ENCODE measurements at regions not wholly inside any gene's neighbourhood (a gene's known extent, or its start where the extent isn't known, plus 50 kb on each side); places are given as distances from the start of the nearest gene placed in this dataset.

DNA sequence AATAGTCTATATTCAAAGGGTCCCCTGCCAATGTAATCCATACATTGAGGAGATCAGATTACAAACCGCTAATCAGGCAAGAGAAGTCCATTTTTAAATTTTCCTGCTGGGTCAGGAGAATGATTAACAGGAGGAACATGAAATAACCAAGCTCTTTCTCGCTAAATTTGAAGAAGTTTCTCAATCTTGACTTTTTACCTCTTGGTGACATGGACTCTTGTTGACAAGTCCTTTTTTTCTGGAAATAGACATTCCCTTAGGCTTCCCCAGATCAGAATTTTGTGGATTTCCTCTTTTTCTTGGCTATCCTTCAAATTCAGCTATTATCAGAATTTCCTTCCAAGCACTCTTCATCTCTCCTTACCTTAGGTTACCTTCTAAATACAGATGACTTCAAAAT, 153.0 kb upstream of the LRATD1 start:
- no TSS peak for BruUV-seq (replicated peaks)
- Histone ChIP-seq H3K4me3 (replicated peaks in 1 of 3; ENCODE audit: insufficient read depth in 1 of 3, low read depth in 2 of 3, low read length in 3 of 3) (no peak overlapping the region), H3K36me3 (replicated peaks in 1 of 2; ENCODE audit: control insufficient read depth in 1 of 2, insufficient read depth in 2 of 2, low read length in 2 of 2) (no peaks in the 10 kb centered on the region), H3K27me3 (ENCODE audit: control insufficient read depth in 1 of 2, insufficient read depth in 2 of 2, low read length in 2 of 2) (no peaks in the 10 kb centered on the region), H3K9me3 (ENCODE audit: low read length) (peaks cover 96% of the 10 kb centered on the region), H3K4me1 (ENCODE audit: insufficient read depth, low read length) (no peaks in the 10 kb centered on the region), H4K20me1 (ENCODE audit: insufficient read depth, low read length) (no peaks in the 10 kb centered on the region), H3K27ac (ENCODE audit: extremely low read length, insufficient read depth, low read length) (no peak overlapping the region), H3K79me2 (ENCODE audit: insufficient read depth, low read length) (no peaks in the 10 kb centered on the region), H2AFZ (ENCODE audit: low read length) (no peak overlapping the region), H3K9ac (ENCODE audit: insufficient read depth, low read depth, low read length) (no peak overlapping the region), H3K4me2 (ENCODE audit: low read depth, low read length) (no peak overlapping the region)
- ChIA-PET CTCF (ENCODE audit: low intra/inter-chr PET ratio, low total read pairs) (no interaction called here), POLR2A (no interaction called here)
- FAIRE-seq (no peak), DNase-seq (ENCODE audit: low spot score) (no peak), ATAC-seq (no peak)
- TF ChIP-seq, protein P1, sequence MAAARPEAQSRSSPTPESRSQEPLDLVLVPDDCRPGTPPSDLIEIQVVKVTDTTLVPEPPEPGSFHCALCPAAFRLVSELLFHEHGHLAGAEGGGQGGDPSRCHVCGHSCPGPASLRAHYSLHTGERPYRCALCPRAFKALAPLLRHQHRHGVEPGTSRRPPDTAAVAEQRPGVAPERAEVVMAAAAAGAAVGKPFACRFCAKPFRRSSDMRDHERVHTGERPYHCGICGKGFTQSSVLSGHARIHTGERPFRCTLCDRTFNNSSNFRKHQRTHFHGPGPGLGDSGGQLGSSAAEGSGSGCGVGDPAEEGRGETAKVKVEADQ (CRISPR knock-in tag; IDR thresholded peaks at IDR 0.05; ENCODE audit: borderline replicate concordance): no peak
- TF ChIP-seq, protein P2, sequence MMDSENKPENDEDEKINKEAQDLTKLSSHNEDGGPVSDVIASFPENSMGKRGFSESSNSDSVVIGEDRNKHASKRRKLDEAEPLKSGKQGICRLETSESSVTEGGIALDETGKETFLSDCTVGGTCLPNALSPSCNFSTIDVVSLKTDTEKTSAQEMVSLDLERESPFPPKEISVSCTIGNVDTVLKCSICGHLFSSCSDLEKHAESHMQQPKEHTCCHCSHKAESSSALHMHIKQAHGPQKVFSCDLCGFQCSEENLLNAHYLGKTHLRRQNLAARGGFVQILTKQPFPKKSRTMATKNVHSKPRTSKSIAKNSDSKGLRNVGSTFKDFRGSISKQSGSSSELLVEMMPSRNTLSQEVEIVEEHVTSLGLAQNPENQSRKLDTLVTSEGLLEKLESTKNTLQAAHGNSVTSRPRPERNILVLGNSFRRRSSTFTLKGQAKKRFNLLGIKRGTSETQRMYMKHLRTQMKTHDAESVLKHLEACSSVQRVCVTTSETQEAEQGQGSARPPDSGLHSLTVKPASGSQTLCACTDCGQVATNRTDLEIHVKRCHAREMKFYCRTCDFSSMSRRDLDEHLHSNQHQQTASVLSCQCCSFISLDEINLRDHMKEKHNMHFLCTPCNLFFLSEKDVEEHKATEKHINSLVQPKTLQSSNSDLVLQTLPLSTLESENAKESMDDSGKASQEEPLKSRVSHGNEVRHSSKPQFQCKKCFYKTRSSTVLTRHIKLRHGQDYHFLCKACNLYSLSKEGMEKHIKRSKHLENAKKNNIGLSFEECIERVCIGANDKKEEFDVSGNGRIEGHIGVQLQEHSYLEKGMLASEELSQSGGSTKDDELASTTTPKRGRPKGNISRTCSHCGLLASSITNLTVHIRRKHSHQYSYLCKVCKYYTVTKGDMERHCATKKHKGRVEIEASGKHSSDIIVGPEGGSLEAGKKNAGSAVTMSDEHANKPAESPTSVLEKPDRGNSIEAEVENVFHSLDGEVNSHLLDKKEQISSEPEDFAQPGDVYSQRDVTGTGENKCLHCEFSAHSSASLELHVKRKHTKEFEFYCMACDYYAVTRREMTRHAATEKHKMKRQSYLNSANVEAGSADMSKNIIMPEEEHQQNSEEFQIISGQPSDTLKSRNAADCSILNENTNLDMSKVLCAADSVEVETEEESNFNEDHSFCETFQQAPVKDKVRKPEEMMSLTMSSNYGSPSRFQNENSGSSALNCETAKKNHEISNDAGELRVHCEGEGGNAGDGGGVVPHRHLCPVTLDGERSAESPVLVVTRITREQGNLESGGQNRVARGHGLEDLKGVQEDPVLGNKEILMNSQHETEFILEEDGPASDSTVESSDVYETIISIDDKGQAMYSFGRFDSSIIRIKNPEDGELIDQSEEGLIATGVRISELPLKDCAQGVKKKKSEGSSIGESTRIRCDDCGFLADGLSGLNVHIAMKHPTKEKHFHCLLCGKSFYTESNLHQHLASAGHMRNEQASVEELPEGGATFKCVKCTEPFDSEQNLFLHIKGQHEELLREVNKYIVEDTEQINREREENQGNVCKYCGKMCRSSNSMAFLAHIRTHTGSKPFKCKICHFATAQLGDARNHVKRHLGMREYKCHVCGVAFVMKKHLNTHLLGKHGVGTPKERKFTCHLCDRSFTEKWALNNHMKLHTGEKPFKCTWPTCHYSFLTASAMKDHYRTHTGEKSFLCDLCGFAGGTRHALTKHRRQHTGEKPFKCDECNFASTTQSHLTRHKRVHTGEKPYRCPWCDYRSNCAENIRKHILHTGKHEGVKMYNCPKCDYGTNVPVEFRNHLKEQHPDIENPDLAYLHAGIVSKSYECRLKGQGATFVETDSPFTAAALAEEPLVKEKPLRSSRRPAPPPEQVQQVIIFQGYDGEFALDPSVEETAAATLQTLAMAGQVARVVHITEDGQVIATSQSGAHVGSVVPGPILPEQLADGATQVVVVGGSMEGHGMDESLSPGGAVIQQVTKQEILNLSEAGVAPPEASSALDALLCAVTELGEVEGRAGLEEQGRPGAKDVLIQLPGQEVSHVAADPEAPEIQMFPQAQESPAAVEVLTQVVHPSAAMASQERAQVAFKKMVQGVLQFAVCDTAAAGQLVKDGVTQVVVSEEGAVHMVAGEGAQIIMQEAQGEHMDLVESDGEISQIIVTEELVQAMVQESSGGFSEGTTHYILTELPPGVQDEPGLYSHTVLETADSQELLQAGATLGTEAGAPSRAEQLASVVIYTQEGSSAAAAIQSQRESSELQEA (CRISPR knock-in tag; IDR thresholded peaks at IDR 0.05; ENCODE audit: not compliant biosample characterization): no peak
- TF ChIP-seq ZBTB7B (CRISPR knock-in tag; IDR thresholded peaks at IDR 0.05) (no peak), ZFP62 (CRISPR knock-in tag; IDR thresholded peaks at IDR 0.05) (no peak), KLF15 (CRISPR knock-in tag; IDR thresholded peaks at IDR 0.05; ENCODE audit: borderline replicate concordance) (no peak)
- TF ChIP-seq, protein P3, sequence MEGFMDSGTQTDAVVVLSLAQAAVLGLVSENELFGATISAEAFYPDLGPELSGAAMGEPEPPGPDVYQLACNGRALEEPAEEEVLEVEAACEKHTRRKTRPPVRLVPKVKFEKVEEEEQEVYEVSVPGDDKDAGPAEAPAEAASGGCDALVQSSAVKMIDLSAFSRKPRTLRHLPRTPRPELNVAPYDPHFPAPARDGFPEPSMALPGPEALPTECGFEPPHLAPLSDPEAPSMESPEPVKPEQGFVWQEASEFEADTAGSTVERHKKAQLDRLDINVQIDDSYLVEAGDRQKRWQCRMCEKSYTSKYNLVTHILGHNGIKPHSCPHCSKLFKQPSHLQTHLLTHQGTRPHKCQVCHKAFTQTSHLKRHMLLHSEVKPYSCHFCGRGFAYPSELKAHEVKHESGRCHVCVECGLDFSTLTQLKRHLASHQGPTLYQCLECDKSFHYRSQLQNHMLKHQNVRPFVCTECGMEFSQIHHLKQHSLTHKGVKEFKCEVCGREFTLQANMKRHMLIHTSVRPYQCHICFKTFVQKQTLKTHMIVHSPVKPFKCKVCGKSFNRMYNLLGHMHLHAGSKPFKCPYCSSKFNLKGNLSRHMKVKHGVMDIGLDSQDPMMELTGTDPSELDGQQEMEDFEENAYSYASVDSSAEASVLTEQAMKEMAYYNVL (CRISPR knock-in tag; IDR thresholded peaks at IDR 0.05; ENCODE audit: borderline replicate concordance): no peak
- TF ChIP-seq, protein P4, sequence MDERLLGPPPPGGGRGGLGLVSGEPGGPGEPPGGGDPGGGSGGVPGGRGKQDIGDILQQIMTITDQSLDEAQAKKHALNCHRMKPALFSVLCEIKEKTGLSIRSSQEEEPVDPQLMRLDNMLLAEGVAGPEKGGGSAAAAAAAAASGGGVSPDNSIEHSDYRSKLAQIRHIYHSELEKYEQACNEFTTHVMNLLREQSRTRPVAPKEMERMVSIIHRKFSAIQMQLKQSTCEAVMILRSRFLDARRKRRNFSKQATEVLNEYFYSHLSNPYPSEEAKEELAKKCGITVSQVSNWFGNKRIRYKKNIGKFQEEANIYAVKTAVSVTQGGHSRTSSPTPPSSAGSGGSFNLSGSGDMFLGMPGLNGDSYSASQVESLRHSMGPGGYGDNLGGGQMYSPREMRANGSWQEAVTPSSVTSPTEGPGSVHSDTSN (CRISPR knock-in tag; IDR thresholded peaks at IDR 0.05): no peak
- intact Hi-C loops (cut with micrococcal nuclease; ENCODE audit: unreplicated experiment): no loop called here
- in situ Hi-C loops (cut with HindIII; ENCODE audit: extremely low pct_ligation_motif_present, low pct_unique_long_range_greater_than_20kb): no loop called here
- 2% methylated on average over 2 of the region's 2 CpGs for WGBS (ENCODE audit: low lambda C conversion rate)

All from HepG2 (cell line).